Left ventricle myocardium inferior (tissue), 1 donor: ENCODE measurements at regions not wholly inside any gene's neighbourhood (a gene's known extent, or its start where the extent isn't known, plus 50 kb on each side); places are given as distances from the start of the nearest gene placed in this dataset.

ENCODE experiments used
- DNase-seq: peaks from one replicate; pipeline ENCODE4 v3.0.0-alpha.2; 2020
- H3K27ac ChIP-seq: fragments of 200-600 bp; replicated peaks from 2 replicates; pipeline ENCODE4 v1.8.0; 2021
- H3K27me3 ChIP-seq: fragments of 200-600 bp; 2 replicates; pipeline ENCODE4 v1.8.0; 2021; ENCODE audit warnings: low read depth
- H3K36me3 ChIP-seq: fragments of 200-600 bp; 2 replicates; pipeline ENCODE4 v1.8.0; 2021
- H3K4me1 ChIP-seq: fragments of 200-600 bp; 2 replicates; pipeline ENCODE4 v1.8.0; 2021
- H3K4me3 ChIP-seq: fragments of 200-600 bp; 2 replicates; pipeline ENCODE4 v1.8.0; 2021; ENCODE audit warnings: mild to moderate bottlenecking, moderate library complexity
- H3K9me3 ChIP-seq: fragments of 200-600 bp; replicated peaks from 2 replicates; pipeline ENCODE4 v1.8.0; 2021
- CTCF ChIP-seq: fragments of 200-600 bp; IDR thresholded peaks from 2 replicates; pipeline ENCODE4 v1.8.0; 2021; ENCODE audit warnings: antibody characterized with exemption, mild to moderate bottlenecking, borderline replicate concordance
- intact Hi-C: fragments of 100-400 bp; cut with micrococcal nuclease; formaldehyde crosslinking; loops from one replicate; pipeline ENCODE4 v1.11.0; 2022
- donor health status: DM: no; HTN: yes; CAD: no; lungs with severe emphysema.

GRCh38 chr2:176848844-176849243, 363.8 kb upstream of the HNRNPA3 start:
- no peak for DNase-seq
- no peak overlapping the region for H3K4me3 ChIP-seq
- H3K4me1 ChIP-seq, result no peaks in the 10 kb centered on the region
- no peaks in the 10 kb centered on the region for H3K36me3 ChIP-seq
- no peak overlapping the region for H3K27ac ChIP-seq
- intact Hi-C loops, result no loop called here
- peaks cover 39% of the 10 kb centered on the region for H3K27me3 ChIP-seq
- no peaks in the 10 kb centered on the region for H3K9me3 ChIP-seq
- no peak for TF ChIP-seq CTCF

- no peak for DNase-seq
- Histone ChIP-seq H3K4me3 (no peak overlapping the region), H3K27ac (no peak overlapping the region), H3K9me3 (no peaks in the 10 kb centered on the region), H3K27me3 (peaks cover 27% of the 10 kb centered on the region), H3K36me3 (no peaks in the 10 kb centered on the region), H3K4me1 (no peaks in the 10 kb centered on the region)
- no peak for TF ChIP-seq CTCF
- intact Hi-C loops, result no loop called here
Observed at GRCh38 chr2:176851200-176851888, 361.2 kb upstream of the HNRNPA3 start.

GRCh38 chr2:176851889-176852483, 360.6 kb upstream of the HNRNPA3 start:
- DNase-seq, result no peak
- peaks cover 27% of the 10 kb centered on the region for H3K27me3 ChIP-seq
- no peak for TF ChIP-seq CTCF
- H3K27ac ChIP-seq, result no peak overlapping the region
- no peaks in the 10 kb centered on the region for H3K9me3 ChIP-seq
- no peaks in the 10 kb centered on the region for H3K4me1 ChIP-seq
- H3K4me3 ChIP-seq, result no peak overlapping the region
- intact Hi-C loops, result no loop called here
- H3K36me3 ChIP-seq, result no peaks in the 10 kb centered on the region

- no peak overlapping the region for H3K27ac ChIP-seq
- peaks cover 27% of the 10 kb centered on the region for H3K27me3 ChIP-seq
- no peak for DNase-seq
- H3K4me1 ChIP-seq, result no peaks in the 10 kb centered on the region
- H3K36me3 ChIP-seq, result no peaks in the 10 kb centered on the region
- intact Hi-C loops, result no loop called here
- H3K9me3 ChIP-seq, result no peaks in the 10 kb centered on the region
- no peak for TF ChIP-seq CTCF
- no peak overlapping the region for H3K4me3 ChIP-seq
Observed at GRCh38 chr2:176852667-176853066, 359.9 kb upstream of the HNRNPA3 start.

- Histone ChIP-seq H3K36me3 (no peaks in the 10 kb centered on the region), H3K4me1 (no peaks in the 10 kb centered on the region), H3K9me3 (no peaks in the 10 kb centered on the region), H3K27me3 (peaks cover 21% of the 10 kb centered on the region), H3K4me3 (no peak overlapping the region), H3K27ac (no peak overlapping the region)
- no peak for DNase-seq
- TF ChIP-seq CTCF, result no peak
- intact Hi-C loops, result no loop called here
Observed at GRCh38 chr2:176854062-176854461, 358.5 kb upstream of the HNRNPA3 start.
